ENCODE measurements at regions not wholly inside any gene's neighbourhood (a gene's known extent, or its start where the extent isn't known, plus 50 kb on each side); places are given as distances from the start of the nearest gene placed in this dataset.

DNA sequence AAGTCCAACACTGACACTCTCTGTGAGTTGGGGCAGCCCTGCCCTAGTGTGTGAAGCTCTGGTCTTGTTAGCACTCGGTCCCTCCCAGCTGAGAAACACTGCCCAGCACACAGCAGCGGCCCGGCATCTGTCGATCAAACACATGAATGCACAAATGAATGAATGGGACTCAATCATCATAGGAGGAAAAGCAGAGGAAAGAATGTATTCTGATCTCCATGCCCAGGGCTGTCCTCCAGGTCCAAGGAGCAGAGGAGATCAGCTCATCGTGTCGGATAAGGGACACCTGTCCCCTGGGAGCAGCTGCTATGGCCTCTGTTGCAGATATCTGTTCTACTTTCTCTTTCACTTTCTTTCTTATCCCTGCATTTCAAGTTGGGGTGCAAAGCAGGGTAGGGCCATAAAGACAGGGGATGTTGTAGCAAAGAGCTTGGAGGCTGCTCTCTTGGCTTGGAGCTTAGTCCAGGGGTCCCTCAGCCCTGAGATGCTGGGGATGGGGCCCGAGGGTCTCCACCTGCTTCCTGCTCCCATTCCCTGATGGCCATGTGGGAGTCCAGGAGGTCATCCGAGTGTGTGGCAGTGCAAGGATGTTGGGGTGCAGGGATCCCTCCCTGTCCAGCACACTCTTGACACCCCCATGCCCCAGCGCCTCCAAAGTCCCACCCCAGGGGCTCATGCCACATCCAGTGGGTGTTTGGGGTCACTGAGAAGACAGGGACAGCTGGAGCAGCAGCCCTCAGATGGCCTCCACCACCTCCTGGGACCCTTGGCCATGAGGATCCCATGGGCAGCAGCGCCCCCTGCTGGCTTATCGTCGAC is 88.2 kb downstream of the IRF8 start:
- TF ChIP-seq, protein P1, sequence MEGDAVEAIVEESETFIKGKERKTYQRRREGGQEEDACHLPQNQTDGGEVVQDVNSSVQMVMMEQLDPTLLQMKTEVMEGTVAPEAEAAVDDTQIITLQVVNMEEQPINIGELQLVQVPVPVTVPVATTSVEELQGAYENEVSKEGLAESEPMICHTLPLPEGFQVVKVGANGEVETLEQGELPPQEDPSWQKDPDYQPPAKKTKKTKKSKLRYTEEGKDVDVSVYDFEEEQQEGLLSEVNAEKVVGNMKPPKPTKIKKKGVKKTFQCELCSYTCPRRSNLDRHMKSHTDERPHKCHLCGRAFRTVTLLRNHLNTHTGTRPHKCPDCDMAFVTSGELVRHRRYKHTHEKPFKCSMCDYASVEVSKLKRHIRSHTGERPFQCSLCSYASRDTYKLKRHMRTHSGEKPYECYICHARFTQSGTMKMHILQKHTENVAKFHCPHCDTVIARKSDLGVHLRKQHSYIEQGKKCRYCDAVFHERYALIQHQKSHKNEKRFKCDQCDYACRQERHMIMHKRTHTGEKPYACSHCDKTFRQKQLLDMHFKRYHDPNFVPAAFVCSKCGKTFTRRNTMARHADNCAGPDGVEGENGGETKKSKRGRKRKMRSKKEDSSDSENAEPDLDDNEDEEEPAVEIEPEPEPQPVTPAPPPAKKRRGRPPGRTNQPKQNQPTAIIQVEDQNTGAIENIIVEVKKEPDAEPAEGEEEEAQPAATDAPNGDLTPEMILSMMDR (IDR thresholded peaks at IDR 0.05) = peak in 4 of 6 experiments; percentile 22 to 74 (median 36)
- no peak for TF ChIP-seq POLR2A (IDR thresholded peaks at IDR 0.05)
